A172 (cell line): ENCODE measurements at regions not wholly inside any gene's neighbourhood (a gene's known extent, or its start where the extent isn't known, plus 50 kb on each side); places are given as distances from the start of the nearest gene placed in this dataset.
A peak's percentile ranks its signal among the peaks of the same experiment; 100 is the strongest.

ENCODE experiments used
- DNase-seq: peaks from one replicate; pipeline ENCODE4 v3.0.0-alpha.2; 2015; ENCODE audit warnings: low spot score

GRCh38 chr16:73361061-73361460, 313.1 kb upstream of the ZFHX3 start:
- no peak for DNase-seq

GRCh38 chr16:73356401-73357079, 308.6 kb upstream of the ZFHX3 start:
- no peak for DNase-seq

- DNase-seq, result no peak
These were observed 308.1 kb upstream of the ZFHX3 start for GRCh38 chr16:73355981-73356380.

GRCh38 chr16:73354434-73354833, 306.5 kb upstream of the ZFHX3 start:
- DNase-seq, result no peak

- no peak for DNase-seq
These were observed 303.0 kb upstream of the ZFHX3 start for GRCh38 chr16:73350707-73351452.

GRCh38 chr16:73347500-73348375, 299.8 kb upstream of the ZFHX3 start:
- no peak for DNase-seq

- no peak for DNase-seq
These were observed 291.9 kb upstream of the ZFHX3 start for GRCh38 chr16:73339821-73340220.

- peak; percentile 8 for DNase-seq
These were observed 289.7 kb upstream of the ZFHX3 start for GRCh38 chr16:73337373-73338296.

GRCh38 chr16:73329358-73330286, 281.7 kb upstream of the ZFHX3 start:
- DNase-seq, result no peak

- DNase-seq, result no peak
These were observed 279.0 kb upstream of the ZFHX3 start for GRCh38 chr16:73326770-73327470.

- no peak for DNase-seq
These were observed 278.3 kb upstream of the ZFHX3 start for GRCh38 chr16:73326221-73326620.

- DNase-seq, result no peak
These were observed 276.0 kb upstream of the ZFHX3 start for GRCh38 chr16:73323880-73324279.

- DNase-seq, result no peak
These were observed 274.9 kb upstream of the ZFHX3 start for GRCh38 chr16:73322856-73323255.

- no peak for DNase-seq
These were observed 273.9 kb upstream of the ZFHX3 start for GRCh38 chr16:73321853-73322252.

GRCh38 chr16:73319737-73320136, 271.8 kb upstream of the ZFHX3 start:
- DNase-seq, result no peak

GRCh38 chr16:73319261-73319660, 271.3 kb upstream of the ZFHX3 start:
- no peak for DNase-seq

- DNase-seq, result no peak
These were observed 269.5 kb upstream of the ZFHX3 start for GRCh38 chr16:73317321-73317857.

- no peak for DNase-seq
These were observed 267.7 kb upstream of the ZFHX3 start for GRCh38 chr16:73315645-73316044.

GRCh38 chr16:73313950-73314349, 266.0 kb upstream of the ZFHX3 start:
- DNase-seq, result no peak
